Left lung (tissue), 4 donors: ENCODE measurements at regions not wholly inside any gene's neighbourhood (a gene's known extent, or its start where the extent isn't known, plus 50 kb on each side); places are given as distances from the start of the nearest gene placed in this dataset.

ENCODE experiments used
- ATAC-seq: fragments of 200-7000 bp; cut with Tn5 transposase; one replicate; pipeline ENCODE4 v1.9.1; 2020; ENCODE audit warnings: moderate library complexity
- DNase-seq, 4 donors: peaks; one replicate each; pipeline ENCODE4 v3.0.0-alpha.2; 2013 to 2020
- H3K27ac ChIP-seq, 2 donors: fragments of 200-600 bp; sonication (generic) in 1 of 2; one replicate each; pipeline versions ENCODE4 v1.5.0 to v1.8.0; 2020 to 2021
- H3K27me3 ChIP-seq, 2 donors: fragments of 200-600 bp; sonication (generic) in 1 of 2; one replicate each; pipeline versions ENCODE4 v1.5.0 to v1.8.0; 2020 to 2021
- H3K36me3 ChIP-seq, 2 donors: fragments of 200-600 bp; sonication (generic) in 1 of 2; one replicate each; pipeline versions ENCODE4 v1.5.0 to v1.8.0; 2020 to 2021
- H3K4me1 ChIP-seq, 2 donors: fragments of 200-600 bp; one replicate each; pipeline ENCODE4 v1.8.0; 2021
- H3K4me3 ChIP-seq, 2 donors: fragments of 200-600 bp; sonication (generic) in 1 of 2; one replicate each; pipeline versions ENCODE4 v1.5.0 to v1.8.0; 2020 to 2021; ENCODE audit warnings: mild to moderate bottlenecking in 1 of 2
- H3K9me3 ChIP-seq, 2 donors: fragments of 200-600 bp; sonication (generic) in 1 of 2; one replicate each; pipeline versions ENCODE4 v1.5.0 to v1.8.0; 2020 to 2021
- CTCF ChIP-seq, 2 donors: fragments of 200-600 bp; sonication (generic) in 1 of 2; IDR thresholded peaks; one replicate each; pipeline versions ENCODE4 v1.5.0 to v1.8.0; 2021; ENCODE audit warnings: antibody characterized with exemption in 2 of 2
- intact Hi-C, 2 donors: fragments of 100-400 bp; cut with DNase I; formaldehyde crosslinking; loops; one replicate each; pipeline versions ENCODE4 v1.11.2 to v1.14.2; 2022
- donor health status: DM: no; HTN: yes; CAD: no.
- donor health status: DM: no; HTN: no; CAD: no.

GRCh38 chr13:112184851-112185371, 118.0 kb downstream of the SOX1 start:
- no peak for DNase-seq
- no peak for ATAC-seq
- Histone ChIP-seq H3K9me3 (peaks cover 0 to 4% of the 10 kb centered on the region in 2 donors), H3K36me3 (no peaks in the 10 kb centered on the region), H3K27me3 (no peaks in the 10 kb centered on the region), H3K4me1 (peaks cover 0 to 3% of the 10 kb centered on the region in 2 donors), H3K27ac (no peak overlapping the region), H3K4me3 (no peak overlapping the region)
- intact Hi-C loops, result no loop called here
- TF ChIP-seq CTCF (IDR thresholded peaks at IDR 0.05), result no peak

GRCh38 chr13:112185466-112185865, 118.5 kb downstream of the SOX1 start:
- no peaks in the 10 kb centered on the region for H3K36me3 ChIP-seq
- intact Hi-C loops, result no loop called here
- no peak for DNase-seq
- TF ChIP-seq CTCF (IDR thresholded peaks at IDR 0.05), result no peak
- H3K9me3 ChIP-seq, result peaks cover 0 to 4% of the 10 kb centered on the region in 2 donors
- no peak overlapping the region for H3K4me3 ChIP-seq
- H3K4me1 ChIP-seq, result peaks cover 0 to 3% of the 10 kb centered on the region in 2 donors
- no peaks in the 10 kb centered on the region for H3K27me3 ChIP-seq
- no peak overlapping the region for H3K27ac ChIP-seq
- no peak for ATAC-seq

GRCh38 chr13:112186091-112186490, 119.1 kb downstream of the SOX1 start:
- no peak for DNase-seq
- no peak for TF ChIP-seq CTCF (IDR thresholded peaks at IDR 0.05)
- Histone ChIP-seq H3K27ac (no peak overlapping the region), H3K9me3 (peaks cover 0 to 4% of the 10 kb centered on the region in 2 donors), H3K4me1 (peaks cover 0 to 3% of the 10 kb centered on the region in 2 donors), H3K4me3 (no peak overlapping the region), H3K36me3 (no peaks in the 10 kb centered on the region), H3K27me3 (no peaks in the 10 kb centered on the region)
- intact Hi-C loops, result no loop called here
- no peak for ATAC-seq

GRCh38 chr13:112187527-112188297, 120.8 kb downstream of the SOX1 start:
- H3K9me3 ChIP-seq, result peaks cover 0 to 4% of the 10 kb centered on the region in 2 donors
- no peaks in the 10 kb centered on the region for H3K27me3 ChIP-seq
- no peak overlapping the region for H3K27ac ChIP-seq
- H3K4me3 ChIP-seq, result no peak overlapping the region
- no peak for TF ChIP-seq CTCF (IDR thresholded peaks at IDR 0.05)
- no peaks in the 10 kb centered on the region for H3K36me3 ChIP-seq
- intact Hi-C loops, result no loop called here
- DNase-seq, result no peak
- ATAC-seq, result no peak
- peaks cover 0 to 3% of the 10 kb centered on the region in 2 donors for H3K4me1 ChIP-seq

GRCh38 chr13:112188298-112188610, 121.3 kb downstream of the SOX1 start:
- Histone ChIP-seq H3K4me3 (no peak overlapping the region), H3K36me3 (no peaks in the 10 kb centered on the region), H3K4me1 (peaks cover 0 to 3% of the 10 kb centered on the region in 2 donors), H3K27ac (no peak overlapping the region), H3K9me3 (peaks cover 0 to 4% of the 10 kb centered on the region in 2 donors), H3K27me3 (no peaks in the 10 kb centered on the region)
- TF ChIP-seq CTCF (IDR thresholded peaks at IDR 0.05), result no peak
- no peak for DNase-seq
- ATAC-seq, result no peak
- intact Hi-C loops, result no loop called here
